ENCODE measurements at regions not wholly inside any gene's neighbourhood (a gene's known extent, or its start where the extent isn't known, plus 50 kb on each side); places are given as distances from the start of the nearest gene placed in this dataset.

DNA sequence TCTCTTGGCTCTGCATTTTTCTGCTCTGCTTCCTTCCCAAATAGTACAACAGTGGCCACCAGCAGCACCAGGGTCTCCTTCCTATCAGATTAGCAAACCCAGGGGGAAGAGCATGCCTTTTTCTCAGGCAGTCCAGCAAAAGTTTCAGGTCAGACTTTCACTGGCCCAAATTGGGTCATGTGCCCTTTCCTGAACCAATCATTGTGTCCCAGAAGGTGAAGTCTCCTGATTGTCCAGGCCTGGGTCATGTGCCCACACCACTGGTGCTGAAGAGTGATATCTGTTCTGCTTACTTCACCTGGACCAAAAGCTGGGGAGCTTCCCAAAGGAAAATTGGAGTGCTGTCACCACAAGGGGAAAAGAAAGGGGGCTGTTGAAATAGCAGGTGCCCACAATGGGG lies 64.1 kb upstream of the ALX4 start:
- TF ChIP-seq, protein P1, sequence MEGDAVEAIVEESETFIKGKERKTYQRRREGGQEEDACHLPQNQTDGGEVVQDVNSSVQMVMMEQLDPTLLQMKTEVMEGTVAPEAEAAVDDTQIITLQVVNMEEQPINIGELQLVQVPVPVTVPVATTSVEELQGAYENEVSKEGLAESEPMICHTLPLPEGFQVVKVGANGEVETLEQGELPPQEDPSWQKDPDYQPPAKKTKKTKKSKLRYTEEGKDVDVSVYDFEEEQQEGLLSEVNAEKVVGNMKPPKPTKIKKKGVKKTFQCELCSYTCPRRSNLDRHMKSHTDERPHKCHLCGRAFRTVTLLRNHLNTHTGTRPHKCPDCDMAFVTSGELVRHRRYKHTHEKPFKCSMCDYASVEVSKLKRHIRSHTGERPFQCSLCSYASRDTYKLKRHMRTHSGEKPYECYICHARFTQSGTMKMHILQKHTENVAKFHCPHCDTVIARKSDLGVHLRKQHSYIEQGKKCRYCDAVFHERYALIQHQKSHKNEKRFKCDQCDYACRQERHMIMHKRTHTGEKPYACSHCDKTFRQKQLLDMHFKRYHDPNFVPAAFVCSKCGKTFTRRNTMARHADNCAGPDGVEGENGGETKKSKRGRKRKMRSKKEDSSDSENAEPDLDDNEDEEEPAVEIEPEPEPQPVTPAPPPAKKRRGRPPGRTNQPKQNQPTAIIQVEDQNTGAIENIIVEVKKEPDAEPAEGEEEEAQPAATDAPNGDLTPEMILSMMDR (IDR thresholded peaks at IDR 0.05): no peak
- TF ChIP-seq EZH2 (IDR thresholded peaks at IDR 0.05; ENCODE audit: borderline replicate concordance, insufficient read depth, low read depth, low read length, poor library complexity, severe bottlenecking): no peak
